Ecto neural progenitor cell (in vitro differentiated cells): ENCODE measurements at regions not wholly inside any gene's neighbourhood (a gene's known extent, or its start where the extent isn't known, plus 50 kb on each side); places are given as distances from the start of the nearest gene placed in this dataset.

Experiments
- DNase-seq: peaks from one replicate; pipeline ENCODE4 v3.0.0-alpha.2; 2018; ENCODE audit warnings: low spot score

DNA sequence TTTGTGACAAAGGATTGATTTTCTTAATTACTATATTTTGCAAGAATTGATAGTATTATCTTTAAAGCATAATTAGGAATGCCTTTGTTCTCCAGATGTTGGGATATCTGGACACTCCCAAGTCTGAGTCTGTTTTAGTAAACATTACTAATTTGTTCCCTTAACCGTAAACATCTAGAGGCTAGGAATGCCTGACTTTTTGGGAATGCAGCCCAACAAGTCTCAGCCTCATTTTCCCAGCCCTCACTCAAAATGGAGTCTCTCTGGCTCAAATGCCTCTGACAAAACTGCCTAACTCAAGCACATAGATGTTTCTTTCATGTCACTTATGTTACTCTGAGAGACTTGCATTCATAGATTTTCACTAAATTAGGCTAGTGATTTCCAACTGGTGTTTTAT, 297.0 kb upstream of the CLNK start:
- DNase-seq, result no peak

DNA sequence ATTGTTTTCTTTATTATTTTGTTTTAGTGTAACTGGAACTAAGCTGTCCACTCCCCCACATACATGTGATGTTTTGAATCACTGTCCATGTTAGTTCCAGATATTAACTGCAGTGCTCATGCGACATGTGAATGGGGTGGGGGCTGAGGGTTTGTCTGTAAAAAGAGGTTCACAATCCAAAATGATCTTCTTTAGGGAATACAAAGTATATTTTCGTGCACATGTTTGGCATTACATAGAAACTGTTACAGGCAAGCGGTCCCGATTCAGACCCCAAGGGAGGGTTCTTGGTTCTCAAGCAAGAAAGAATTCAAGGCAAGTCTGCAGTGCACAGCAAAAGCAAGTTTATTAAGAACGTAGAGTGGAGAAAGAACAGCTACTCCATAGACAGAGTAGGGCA, 296.5 kb upstream of the CLNK start:
- DNase-seq, result no peak

DNA sequence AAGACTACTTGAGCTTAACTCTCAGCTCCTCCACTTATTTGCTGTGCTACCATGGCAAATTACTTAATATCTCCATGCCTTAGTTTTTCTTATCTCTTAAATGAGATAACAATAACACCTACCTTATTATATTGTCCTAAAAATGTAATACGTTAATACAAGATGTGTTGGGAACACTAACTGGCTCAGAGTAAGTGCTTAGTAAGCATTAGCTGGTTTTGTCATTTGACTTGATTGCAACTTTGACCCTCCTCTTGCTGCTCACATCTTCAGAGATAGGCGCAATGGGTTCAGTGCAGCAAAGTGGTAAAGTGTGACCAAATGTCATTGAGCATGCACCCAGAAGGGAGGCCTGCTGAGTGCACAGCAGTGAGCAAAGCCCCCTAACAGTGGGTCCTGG, 294.5 kb upstream of the CLNK start:
- DNase-seq, result no peak

DNA sequence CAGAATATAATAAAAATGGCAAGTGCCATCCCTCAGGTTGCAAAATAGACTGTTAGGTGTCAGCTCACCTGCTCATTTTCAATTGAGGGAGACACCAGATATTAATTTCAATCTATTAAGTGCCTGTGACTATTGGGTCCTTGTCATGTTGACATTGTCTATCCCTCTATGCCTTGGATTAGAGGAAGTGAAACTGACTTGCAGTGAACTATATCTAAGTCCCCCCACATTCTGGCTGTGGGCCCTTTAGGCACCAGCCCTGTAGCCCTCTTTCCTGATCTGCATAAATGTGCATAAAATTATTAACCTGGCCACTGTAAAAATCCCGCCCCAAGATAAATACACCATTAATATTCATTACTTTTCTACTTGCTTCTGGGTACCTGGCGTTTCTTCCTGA, 293.0 kb upstream of the CLNK start:
- DNase-seq, result no peak

DNA sequence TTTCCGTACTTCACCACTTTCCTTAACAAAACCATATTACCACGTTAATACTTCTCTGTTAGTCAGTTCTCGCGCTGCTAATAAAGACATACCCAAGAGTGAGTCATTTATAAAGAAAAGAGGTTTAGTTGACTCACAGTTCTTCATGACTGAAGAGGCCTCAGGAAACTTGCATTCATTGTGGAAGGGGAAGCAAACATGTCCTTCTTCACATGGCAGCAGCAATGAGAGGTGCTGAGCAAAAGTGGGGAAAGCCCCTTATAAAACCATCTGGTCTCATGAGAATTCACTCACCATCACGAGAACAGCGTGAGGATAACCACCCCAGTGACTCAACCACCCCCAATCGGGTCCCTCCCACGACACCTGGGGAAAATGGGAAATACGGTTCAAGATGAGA, 289.8 kb upstream of the CLNK start:
- no peak for DNase-seq

DNA sequence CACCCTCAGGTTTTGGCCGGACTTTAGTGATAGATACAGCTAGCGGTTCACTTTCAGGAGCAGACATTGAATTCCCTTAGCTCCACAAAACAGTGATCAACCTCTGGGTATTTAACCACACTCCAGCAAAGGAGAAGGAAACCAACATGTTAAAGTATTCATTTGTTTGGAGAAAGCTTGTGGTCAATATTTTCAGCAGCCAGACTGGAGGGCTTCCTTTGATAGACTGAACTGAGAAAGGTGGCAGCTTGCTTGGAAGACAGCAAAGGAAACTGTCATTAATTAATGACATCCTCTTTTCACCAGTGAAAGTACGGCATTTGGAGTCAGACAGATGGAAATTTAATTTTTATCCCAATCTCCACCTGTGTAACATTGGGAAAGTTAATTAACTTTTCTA, 289.1 kb upstream of the CLNK start:
- no peak for DNase-seq

DNA sequence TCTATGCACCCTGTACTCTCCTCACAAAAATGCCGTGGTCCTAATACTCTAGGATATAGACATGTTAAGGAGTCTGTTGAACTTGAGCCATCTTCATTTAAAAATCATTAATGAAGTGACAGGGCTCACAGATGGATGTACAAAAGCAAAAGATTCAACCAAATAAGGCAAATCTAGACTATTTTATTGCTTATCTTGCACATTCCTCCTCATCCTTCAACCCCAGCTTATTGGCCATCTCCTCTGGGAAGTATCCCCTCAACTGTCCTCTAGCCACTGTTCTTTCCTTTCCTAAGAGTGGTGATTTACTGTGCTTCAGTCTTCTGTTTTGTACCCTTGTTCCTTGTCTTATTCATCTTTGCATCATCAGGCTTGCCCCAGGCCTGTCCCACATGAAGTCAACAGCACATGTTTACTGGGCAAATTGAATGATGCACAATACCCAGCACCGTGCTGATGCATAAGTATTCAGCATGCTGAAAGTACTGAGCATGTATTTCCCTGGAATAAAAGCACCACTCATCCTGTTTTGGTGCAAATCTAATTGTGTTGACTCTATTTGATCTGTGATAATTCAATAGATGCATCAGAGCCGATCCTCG, 287.3 kb upstream of the CLNK start:
- DNase-seq, result no peak

DNA sequence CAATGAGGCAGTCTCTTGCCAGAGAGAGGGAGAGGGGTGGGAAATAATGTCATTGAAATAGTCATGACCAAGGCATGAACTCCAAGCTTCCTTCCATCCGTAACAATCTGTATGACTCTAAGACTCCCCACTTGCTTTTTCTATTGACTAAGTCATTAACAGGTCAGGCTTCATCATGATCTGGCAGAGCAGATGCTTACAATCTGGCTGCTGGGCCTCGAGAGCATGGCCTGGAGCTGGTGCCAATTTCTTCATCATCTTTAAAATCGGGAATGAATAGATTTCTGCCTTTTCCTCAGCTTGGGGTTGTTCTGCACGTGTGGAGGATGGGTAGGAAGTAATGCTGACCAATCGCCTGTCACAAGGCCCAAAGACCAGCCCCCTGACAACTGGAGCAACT, 280.6 kb upstream of the CLNK start:
- DNase-seq, result no peak

DNA sequence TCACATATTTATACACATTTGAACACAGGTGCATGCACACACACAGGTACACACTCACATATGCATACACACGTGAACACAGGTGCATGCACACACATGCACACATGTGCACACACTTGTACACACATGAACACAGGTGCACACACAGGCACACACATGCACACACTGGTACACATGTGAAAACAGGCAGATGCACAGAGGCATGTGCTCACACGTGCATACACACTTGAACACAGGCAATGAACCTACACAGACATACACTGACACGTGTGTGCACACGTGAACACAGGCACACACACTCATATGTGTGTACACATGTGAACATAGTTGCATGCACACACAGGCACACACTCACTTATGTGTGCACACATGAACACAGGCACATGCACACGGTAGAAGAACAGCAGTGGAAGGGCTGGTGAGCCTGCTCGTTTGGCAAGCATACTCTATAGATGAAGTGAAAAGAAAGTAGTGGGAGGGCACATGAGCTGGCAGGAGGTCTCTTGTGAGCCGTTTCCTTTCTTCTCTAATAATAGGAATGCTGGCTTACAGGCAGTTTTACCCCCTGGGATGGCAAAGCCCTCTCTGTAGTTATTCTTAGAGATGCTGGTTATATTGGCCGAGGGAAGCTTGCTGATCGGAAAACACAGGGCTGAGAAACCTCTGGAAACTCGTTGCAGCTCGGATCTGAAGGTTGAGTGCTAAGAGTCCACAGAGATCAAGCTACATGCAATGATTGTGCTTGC, 279.6 kb upstream of the CLNK start:
- no peak for DNase-seq

DNA sequence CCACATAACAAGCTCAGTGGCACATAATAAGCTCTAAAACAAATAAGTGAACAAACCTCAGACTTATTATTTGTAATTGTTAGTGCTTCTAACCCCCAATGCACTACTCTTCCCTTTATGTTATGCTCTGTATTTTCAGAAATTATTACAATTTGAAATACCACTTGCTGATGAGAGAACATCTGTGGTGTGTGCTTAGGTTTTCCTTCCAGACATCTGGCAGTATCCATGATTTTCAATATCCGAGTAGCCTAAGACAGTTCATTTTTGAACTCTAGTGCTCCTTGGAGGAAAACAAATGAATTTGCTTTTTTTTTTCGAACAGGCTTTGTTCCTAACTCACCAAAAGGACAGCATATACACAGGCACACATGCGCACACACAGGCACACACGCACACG, 278.7 kb upstream of the CLNK start:
- no peak for DNase-seq

DNA sequence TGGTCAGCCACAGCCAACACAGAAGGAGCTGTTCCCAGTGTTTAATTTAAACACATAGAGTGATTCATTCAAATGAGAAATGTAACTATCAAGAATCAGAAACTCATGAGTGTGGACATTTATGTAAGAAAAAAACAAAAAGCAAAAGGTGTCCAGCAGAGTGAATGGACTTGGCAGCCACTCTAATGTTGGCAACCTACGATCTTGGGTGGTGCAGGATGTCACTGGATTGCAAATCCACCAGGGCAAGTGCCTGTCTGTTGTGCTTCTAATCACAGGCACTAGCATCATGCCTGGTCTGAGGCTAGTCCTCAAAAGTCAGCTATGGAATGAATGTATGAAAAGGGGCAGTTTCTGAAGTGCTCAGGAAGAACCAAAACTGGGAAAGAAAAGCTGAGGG, 277.7 kb upstream of the CLNK start:
- DNase-seq, result no peak

DNA sequence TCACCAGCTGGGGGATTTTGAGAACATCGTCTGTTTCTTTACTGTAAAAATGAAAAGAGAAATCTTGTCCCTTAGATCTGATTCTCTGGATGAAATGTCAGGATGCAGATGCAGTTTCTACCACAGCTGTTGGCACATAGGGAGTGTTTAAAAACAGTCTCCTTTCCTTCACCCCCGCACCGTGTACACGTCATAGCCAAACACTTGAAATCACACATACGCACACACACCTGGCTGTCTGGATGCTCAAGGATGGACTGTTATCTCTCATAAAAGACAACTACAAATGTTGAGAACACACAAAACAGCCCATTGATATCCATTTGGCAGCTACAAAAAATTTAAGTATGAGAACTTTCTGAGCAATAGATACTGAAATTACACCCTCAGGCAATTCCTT, 275.8 kb upstream of the CLNK start:
- DNase-seq, result no peak

DNA sequence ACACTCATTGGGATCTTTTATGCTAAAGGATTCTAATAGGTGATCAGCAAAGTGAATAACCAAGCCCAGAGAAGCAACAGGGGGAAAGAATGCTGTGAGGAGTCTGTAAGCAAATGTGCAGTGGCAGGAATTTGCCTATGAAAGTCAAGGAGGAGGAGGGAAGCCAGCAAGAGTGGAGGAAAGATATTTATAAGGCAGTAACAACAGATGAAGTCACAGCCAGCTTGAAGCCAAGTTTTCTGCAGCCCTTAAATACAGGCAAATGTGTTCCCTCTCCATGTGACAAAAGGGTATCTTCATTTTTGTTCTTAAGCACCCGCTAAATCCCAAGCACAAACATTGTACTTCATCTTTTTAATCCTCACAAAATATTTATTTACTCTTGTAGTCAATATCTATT, 275.0 kb upstream of the CLNK start:
- DNase-seq, result no peak

DNA sequence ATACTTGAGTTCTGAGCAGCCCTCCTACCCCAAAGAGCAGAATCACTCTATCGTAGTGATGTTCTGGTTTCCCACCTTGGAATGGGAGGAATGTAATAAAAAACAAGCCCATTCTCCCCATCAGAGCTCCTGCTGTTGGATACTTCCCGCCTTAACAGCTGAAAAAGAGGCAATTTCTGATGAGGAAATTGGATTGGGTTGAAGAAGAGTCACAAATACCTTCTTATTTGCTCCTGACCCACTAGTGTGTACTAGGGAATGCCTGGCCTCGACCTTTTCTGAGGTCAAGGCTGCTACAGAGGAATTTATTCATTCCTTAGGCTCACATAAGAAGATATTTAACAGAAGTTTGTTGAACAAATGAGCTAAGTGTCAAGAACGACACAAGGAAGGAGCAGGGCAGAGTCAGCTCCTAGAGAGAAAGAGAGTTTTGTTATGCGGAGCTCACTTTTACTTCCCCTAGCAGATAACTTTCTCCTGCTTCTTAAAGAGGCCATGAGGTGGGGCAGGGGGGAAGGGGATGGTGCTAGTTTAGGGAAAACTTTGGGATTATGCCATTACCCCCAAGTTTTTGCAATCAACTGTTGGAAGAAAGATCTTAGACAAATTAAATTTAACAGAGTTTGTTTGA, 273.8 kb upstream of the CLNK start:
- DNase-seq, result no peak

DNA sequence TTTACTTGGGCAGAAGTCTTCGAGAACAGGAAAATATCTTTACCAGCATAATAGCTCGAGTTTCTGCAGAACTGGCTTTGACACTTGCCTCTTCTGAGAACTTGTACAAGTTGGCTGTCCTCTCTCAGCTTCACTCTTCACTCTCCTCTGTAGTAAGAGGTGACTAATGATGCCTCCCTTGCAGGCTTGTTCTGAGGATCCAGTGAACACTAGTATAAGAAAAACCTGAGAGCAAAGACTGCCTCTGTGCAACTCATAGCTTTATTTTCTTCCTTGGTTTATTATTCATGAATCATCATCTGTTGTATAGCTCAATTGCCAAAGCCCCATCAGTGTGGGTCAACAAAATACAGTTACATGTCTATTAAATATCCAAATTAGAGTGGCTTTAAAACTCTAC, 266.7 kb upstream of the CLNK start:
- DNase-seq, result no peak

DNA sequence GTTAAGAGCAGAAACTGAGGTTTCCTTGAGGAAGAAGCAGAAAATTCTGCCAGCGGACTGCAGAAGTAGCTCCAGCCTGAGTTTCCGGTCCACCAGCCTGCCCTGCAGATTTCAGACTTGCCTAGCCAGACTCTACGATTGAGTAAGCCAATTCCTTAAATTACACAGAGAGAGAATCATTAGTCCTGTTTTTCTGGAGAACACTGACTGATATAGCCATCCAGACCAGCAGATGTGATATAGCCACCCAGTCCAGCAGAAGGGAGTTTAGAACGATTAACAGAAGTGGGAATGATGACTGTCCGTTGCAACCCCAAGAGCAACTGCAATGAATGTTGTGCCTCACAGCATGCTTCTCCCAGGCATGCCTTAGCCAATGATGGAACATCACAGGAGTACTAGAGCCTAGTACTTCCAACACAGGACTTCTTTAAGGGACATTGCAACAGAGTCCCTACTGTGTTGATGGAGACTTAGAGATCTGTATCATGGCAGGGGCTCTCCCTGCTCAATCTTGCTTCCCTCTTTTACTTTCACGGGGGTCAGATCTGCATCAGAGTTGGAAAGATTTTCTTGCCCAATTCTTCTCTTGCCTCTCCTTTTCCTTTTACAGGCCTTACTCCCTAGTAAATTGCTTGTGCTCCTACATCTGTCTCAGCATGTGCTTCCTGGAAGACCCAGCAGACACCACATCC, 264.6 kb upstream of the CLNK start:
- no peak for DNase-seq

DNA sequence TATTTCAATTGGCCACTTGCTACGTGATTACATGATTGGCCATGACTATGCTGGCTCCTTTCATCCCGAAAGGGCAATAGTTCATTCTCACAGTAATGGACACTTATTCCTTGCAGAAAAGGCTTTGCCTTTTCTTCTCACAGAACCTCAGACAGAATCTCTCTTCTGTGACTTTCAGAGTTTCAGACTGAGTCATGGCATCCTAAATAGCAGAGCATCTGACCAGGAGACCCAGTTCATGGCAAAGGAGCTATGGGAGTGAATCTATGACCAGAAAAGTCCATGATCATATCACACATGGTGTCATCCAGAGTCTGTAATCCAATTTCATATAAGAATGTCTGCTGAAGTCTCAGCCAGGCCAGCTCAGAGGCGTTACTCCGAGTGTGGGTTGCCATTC, 263.3 kb upstream of the CLNK start:
- no peak for DNase-seq

DNA sequence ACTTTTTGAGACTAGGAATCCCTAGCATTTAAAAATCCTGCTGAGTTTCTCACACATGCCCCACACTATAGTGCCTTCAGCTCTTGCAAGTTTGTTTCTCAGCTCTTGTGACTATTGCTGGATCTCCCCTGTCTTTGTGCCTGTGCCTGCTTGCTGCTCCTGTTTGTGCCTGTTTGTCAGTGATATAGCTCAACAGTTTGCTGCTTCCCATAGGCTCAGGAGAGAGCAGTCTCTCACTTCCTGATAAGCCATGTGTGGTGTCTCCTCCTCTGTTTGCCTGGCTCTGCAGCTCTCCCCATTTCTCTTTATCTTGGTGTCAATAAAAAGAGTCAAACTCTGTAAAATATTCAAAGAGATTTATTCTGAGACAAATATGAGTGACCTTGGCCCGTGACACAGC, 259.8 kb upstream of the CLNK start:
- DNase-seq, result no peak

DNA sequence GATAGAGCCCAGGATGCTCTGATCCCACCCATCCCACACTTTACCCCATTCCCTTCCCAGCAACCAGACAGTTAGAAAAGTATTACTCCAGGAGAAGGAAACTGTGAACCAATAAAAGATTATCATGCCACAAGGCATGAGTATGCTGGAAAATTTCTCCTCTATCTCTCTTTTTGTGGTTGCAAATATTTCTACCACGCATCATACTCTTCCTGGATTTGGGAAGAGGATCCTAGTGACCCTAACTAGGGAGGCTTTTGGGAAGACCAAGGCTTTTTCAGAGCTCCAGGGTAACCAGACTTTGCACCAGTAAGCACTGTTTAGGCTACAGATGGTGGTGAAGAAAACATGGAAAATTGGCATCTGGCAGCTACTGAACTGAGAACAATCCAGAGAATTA, 257.6 kb upstream of the CLNK start:
- no peak for DNase-seq

DNA sequence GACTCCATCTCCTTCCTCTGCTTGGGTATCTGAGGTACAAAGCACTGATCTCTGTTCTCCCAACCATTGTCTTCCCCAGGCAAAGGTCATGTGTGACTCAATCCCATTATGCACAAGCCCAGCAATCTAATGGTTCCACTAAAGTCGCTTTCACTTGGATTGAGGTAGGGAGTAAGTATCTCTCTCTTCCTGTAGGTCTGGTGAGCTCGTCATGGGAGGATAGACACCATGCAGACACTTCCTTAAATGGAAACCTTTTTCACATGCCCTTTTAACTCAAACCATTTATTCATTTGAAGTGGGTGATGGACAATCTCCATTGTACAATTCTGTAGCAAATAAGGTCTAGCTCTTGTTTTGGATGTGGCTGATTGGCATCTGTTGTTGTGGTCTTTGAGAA, 245.2 kb upstream of the CLNK start:
- DNase-seq, result no peak

DNA sequence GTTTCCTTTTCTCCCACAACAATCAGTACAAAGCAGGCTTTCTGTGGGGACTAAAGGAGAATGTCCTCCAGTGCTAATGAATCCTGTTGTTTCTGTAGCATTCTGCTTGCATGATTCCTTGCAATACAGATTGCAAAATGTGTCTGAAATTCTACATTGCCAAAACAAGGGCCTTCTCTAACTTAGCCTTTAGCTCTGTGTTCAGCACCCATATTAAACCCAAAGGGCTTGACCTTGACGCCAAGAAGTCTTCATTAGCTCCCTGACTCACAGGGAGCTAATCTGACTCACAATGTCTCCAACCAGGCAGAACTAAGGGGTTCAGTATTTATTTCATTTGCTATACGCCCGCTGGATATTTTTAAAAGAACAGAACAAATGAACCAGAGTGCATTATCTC, 241.4 kb upstream of the CLNK start:
- peak; percentile 42 for DNase-seq

DNA sequence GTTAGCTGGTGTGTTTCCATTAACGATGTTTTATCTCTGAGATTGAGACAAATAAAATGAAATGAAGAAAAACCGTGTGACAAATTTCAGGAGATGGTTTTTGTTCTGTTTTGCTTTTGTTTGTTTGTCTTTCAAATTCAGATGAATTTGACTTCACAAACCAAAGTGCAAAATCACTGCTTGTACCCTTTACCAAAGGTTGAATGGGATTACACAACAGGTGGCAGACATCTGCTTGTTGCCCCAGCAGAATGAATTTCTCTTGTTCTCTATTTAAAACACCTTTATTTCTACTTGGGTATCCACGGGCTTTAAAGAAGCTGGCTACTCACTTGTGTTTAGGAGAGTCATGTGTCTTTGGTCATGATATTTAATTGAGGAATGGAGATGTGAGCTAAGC, 239.7 kb upstream of the CLNK start:
- DNase-seq, result no peak

DNA sequence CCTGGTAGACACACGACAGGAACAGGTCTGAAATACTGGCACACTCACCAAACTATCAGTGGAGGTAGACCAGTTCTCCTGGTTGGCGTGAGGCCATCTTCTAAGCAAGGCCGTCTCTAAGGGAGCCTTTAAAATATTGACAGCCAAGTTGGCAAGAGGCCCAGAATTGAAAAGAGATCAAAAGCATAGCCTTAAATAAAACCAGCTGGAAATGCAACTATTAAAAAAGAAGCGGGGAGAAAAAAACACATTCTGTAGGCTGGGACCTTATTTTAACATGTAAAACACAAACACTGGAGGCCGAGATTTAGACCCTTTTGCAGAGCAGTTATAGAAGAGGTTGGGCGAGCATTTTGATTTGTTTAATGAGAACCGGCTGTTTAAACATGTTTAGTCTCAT, 233.0 kb upstream of the CLNK start:
- no peak for DNase-seq
